Stromal cell of bone marrow (primary cell): ENCODE measurements at regions not wholly inside any gene's neighbourhood (a gene's known extent, or its start where the extent isn't known, plus 50 kb on each side); places are given as distances from the start of the nearest gene placed in this dataset.
"Not testable (repeated sequence)": the region's sequence is repeated elsewhere in the genome, so short reads cannot be mapped to it uniquely, and the experiment has no call there.

Experiments used
- DNase-seq: peaks from one replicate; pipeline ENCODE4 v3.0.0-alpha.2; 2012; ENCODE audit warnings: low read depth

- DNase-seq, result no peak
These were observed 206.8 kb downstream of the VAPA start for GRCh38 chr18:10120622-10121021.

- no peak for DNase-seq
These were observed 207.2 kb downstream of the VAPA start for GRCh38 chr18:10121028-10121427.

GRCh38 chr18:10121786-10122515 lies 208.1 kb downstream of the VAPA start:
- peak; percentile 55 for DNase-seq

- no peak for DNase-seq
These were observed 209.5 kb downstream of the VAPA start for GRCh38 chr18:10122988-10123950.

GRCh38 chr18:10124071-10124470 lies 210.3 kb downstream of the VAPA start:
- no peak for DNase-seq

- DNase-seq, result no peak
These were observed 210.7 kb downstream of the VAPA start for GRCh38 chr18:10124557-10124956.

- DNase-seq, result no peak
These were observed 211.2 kb downstream of the VAPA start for GRCh38 chr18:10124967-10125366.

GRCh38 chr18:10127729-10128128 lies 213.9 kb downstream of the VAPA start:
- DNase-seq, result no peak

- DNase-seq, result no peak
These were observed 215.2 kb downstream of the VAPA start for GRCh38 chr18:10128921-10129501.

GRCh38 chr18:10130606-10131005 lies 216.8 kb downstream of the VAPA start:
- no peak for DNase-seq

GRCh38 chr18:10131081-10131459 lies 217.3 kb downstream of the VAPA start:
- DNase-seq, result no peak

GRCh38 chr18:10131460-10132395 lies 217.9 kb downstream of the VAPA start:
- no peak for DNase-seq

- DNase-seq, result no peak
These were observed 219.7 kb downstream of the VAPA start for GRCh38 chr18:10133516-10133915.

GRCh38 chr18:10134204-10134603 lies 220.4 kb downstream of the VAPA start:
- DNase-seq, result no peak

GRCh38 chr18:10134749-10135148 lies 220.9 kb downstream of the VAPA start:
- not testable (repeated sequence) for DNase-seq

GRCh38 chr18:10135302-10135926 lies 221.6 kb downstream of the VAPA start:
- peak; percentile 69 for DNase-seq

- no peak for DNase-seq
These were observed 224.9 kb downstream of the VAPA start for GRCh38 chr18:10138719-10139118.

- DNase-seq, result no peak
These were observed 226.1 kb downstream of the VAPA start for GRCh38 chr18:10139783-10140410.

- DNase-seq, result no peak
These were observed 226.9 kb downstream of the VAPA start for GRCh38 chr18:10140461-10141282.

- DNase-seq, result no peak
These were observed 227.7 kb downstream of the VAPA start for GRCh38 chr18:10141559-10141958.
